CD4-positive, alpha-beta T cell treated with Interleukin-17A for 4 hours (primary cell): ENCODE measurements at regions not wholly inside any gene's neighbourhood (a gene's known extent, or its start where the extent isn't known, plus 50 kb on each side); places are given as distances from the start of the nearest gene placed in this dataset.
"Not testable (repeated sequence)": the region's sequence is repeated elsewhere in the genome, so short reads cannot be mapped to it uniquely, and the experiment has no call there.

Experiments
- DNase-seq: peaks from one replicate; pipeline ENCODE4 v3.0.0-alpha.2; 2020; ENCODE audit warnings: mixed read lengths

DNA sequence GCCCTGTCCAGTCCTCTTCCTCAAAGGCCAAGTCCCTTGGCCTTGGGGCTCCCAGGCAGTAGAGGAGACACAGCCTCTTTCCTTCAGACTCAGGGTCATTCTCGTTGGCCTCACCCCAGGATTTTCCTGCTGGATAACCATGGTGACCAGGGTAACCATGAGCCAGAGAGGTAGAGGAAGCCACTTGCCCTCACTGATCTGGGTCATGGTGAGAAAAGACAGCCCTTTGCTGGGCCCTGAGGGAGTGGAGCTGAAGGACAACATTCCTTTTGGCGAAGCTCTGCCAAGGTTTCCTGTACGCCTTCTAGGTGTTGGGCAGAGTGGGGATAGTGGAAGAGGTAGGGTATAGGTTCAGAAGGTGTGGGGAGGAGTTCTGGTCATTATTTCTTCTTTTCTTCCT is 53.1 kb upstream of the WNT4 start:
- no peak for DNase-seq

- DNase-seq: no peak
Measured at GRCh38 chr1:22196641-22197040, 53.7 kb upstream of the WNT4 start.

DNA sequence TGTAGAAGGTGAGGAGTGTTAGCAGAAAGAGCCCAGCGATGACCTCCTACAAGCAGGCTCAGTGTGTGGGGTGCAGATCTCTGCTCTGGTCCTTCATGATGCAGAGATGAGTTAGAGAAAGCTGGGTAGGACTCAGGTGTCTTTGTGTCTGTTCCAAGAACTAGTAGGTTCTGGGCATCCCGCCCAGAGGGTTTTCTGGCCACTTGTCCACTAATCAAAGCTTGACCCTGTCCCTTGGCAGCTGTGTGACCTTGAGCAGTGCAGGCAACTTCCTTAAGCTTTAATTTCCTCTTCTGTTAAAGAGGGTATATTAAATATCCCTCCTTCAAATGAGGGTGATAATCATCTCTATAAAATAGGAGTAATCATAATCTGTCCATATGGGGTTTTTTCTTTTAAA is 54.7 kb upstream of the WNT4 start:
- no peak for DNase-seq

DNA sequence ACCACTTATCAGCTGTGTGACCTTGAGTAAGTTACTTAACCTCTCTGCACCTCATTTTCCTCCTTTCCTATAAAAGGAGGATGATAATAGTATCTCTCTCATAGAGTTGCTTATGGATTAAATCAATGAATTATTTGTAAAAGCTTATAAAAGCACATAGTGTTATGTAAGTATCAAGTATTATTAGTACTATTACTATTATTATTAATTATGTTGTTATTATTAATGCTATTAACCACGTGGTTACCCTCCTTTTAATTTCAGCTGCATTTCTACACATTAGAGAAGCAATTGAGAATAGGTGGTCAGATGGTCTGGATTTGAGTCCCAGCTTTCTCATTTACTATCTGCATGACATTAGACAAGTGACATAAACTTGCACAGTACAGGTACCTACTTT is 58.1 kb upstream of the WNT4 start:
- no peak for DNase-seq

DNA sequence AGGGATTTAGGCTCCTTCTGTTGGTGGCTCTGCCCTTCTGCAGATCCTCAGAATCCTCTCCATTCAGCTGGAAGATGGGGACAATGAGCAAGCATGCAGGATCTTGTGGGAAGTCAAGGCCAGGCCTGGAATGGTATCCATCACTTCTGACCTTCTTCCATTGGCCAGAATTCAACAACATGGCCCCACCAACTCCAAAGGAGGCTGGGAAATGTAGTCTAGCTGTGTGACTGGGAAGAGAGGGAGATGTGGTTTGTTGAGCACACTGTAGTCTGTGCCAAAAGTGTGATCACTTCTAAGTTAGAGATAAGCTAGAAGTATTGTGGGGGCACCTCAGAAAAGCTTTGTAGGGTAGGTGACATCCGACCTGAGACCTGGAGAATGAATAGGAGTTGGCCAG is 60.4 kb upstream of the WNT4 start:
- no peak for DNase-seq

DNA sequence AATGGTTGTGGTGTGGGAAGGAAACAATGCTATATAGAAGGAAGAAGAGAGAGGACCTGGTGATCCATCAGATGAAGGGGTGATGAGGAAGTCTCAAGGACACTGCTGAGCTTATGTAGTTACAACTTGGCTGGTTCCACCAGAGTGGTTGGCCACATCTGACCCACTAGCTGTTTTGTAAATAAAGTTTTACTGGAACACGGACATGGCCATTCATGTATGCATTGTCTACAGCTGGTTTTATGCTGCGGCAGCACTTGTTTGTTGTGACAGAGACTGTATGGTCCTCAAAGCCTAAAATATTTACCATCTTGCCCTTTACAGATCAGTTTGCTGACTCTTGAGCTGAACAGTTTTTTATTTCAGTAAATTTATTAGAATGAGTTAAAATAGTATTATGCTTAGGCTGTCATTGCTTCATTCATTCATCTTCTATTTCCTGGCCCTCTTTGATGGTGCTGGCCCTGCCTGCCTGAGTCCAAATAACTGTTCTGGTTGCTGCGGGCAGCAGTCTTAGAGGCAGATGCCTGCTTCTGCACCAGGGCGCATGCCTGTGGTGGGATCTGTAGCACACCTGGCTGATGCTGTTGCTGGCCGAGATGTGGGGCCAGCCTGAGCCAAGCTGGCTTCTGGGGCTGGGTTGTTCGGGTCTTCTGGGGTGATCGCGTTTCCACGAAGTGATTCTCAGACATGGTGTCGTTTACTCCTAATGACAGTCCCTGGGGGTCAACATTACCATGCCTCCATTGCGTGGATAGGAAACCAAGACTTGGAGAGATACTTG is 61.4 kb upstream of the WNT4 start:
- no peak for DNase-seq

GRCh38 chr1:22204989-22205913 is 62.4 kb upstream of the WNT4 start:
- no peak for DNase-seq

- no peak for DNase-seq
Measured at GRCh38 chr1:22206551-22207125, 63.7 kb upstream of the WNT4 start.

- DNase-seq: no peak
Measured at GRCh38 chr1:22207511-22208267, 64.8 kb upstream of the WNT4 start.

DNA sequence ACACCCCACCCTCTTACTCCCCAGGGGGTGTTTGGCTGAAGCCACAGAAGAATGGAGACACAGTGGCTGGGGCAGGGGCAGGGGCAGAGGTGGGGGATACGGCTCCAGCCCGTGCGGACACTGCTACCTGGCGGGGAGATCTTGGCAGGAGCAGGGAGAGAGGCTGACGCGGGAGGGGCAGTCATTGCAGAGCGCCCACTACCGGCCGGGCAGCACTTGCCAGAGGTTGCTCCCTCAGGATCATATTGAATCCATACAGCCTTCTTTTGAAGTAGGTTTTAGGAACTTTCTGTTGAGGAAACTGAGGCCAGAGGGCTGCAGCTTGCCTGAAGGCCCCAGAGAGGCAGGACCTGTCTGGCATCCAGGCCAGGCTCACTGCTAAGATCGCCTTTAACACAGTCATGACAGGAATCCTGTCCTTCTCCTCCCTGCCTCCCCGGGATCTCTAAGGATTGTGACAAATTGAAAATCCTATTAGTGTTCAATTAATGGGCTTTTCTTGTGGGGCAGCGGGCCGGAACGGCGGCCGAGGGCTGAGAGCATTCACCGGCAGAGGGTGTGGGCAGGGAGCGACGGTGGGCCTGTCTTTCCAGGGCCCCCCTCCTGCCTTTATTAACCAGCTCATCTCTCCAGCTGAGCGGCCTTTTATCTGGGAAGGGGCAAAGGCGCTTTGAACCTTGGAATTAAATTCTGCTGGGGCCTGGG is 65.5 kb upstream of the WNT4 start:
- DNase-seq: no peak

DNA sequence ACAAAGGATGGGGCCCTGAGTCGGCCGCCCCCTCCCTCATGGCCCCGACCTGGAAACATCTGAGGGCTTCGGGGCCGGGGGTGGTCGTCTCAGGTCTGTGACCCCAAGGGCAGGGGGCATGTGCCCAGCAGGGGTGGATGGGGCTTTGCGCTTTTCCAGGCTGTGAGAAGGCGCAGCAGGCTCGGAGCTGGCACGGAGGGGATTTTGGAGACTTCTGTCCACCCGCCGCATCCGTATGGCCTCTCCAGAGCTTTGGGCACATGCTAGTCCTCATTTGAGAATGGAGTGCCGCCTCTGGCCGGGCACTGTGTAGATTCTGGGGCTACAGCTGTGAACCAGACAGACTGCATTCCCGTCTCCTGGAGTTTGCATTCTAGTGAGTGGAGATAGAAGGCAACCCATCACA is 66.1 kb upstream of the WNT4 start:
- DNase-seq: no peak

DNA sequence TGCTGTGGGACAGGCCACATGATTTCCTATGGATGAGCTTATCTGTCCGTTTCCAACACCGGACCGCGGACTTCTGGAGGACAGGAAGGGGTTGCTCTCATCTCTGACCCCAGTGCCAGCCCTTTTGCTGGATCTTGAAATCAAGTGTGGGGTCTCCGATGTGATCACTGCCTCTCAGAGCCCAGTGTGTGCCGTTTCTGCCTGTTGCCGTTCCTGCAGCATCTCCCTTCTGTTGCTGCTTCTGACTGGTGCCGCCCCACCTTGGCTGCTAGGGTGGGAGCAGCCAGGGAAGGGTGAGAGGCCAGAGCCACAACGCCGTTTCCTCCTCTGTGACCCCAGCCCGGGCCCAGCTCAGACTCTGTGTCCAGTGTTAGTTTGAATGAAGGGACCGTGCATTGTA is 67.3 kb upstream of the WNT4 start:
- no peak for DNase-seq

DNA sequence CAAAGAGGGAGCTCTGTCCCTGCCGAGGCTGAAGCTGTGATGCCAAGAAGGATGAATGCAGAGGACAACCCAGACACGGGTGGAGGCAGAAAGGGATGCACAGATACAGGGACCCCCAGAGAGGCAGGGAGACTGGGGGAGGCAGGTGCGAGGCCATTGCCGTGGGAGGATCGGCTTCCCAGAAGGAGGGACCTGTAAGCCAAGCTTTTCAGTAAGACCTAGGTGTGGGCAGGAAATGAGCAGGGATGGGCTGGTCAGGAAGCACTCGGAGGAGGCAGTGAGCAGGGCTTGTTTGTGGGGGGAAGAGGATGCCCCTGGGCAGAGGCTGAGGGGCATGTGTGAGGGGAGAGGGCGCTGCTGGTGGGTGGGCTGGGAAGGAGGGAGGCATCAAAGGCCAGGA is 67.7 kb upstream of the WNT4 start:
- no peak for DNase-seq

- DNase-seq: not testable (repeated sequence)
Measured at GRCh38 chr1:22211459-22211858, 68.6 kb upstream of the WNT4 start.

- no peak for DNase-seq
Measured at GRCh38 chr1:22212400-22213233, 69.7 kb upstream of the WNT4 start.

GRCh38 chr1:22216210-22216883 is 73.5 kb upstream of the WNT4 start:
- no peak for DNase-seq

GRCh38 chr1:22216966-22217365 is 74.1 kb upstream of the WNT4 start:
- DNase-seq: no peak

- DNase-seq: no peak
Measured at GRCh38 chr1:22217811-22218460, 75.0 kb upstream of the WNT4 start.

DNA sequence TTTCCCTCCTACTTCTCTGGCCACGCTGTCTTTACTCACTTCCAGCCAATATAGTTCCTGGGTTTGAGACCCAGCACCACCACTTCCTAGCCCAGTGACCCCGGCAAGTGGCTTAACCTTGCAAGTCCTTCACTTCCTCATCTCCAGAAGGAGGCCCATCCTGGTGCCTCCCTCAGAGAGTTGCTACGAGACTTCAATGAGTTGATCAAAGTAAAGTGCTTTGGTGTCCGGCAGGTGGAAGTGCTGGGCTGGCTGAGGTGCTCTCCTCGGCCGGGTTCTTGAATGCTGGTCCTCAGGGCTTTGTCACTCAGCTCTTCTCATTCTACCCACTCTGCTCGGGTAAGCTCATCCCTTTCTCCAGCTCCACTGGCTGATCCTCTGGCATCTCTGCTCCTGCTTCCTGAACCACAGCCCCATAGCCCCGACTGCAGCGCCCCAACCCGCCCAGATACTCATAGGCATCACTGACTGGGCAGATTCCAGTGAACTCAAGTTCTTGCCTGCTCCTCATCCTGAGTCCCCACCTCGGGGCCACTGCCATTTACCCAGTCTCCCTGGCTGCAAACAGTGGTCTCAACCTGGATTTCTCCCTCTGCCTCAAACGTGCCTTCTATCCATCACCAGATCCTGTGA is 75.8 kb upstream of the WNT4 start:
- no peak for DNase-seq
